ENCODE measurements at regions not wholly inside any gene's neighbourhood (a gene's known extent, or its start where the extent isn't known, plus 50 kb on each side); places are given as distances from the start of the nearest gene placed in this dataset.

DNA sequence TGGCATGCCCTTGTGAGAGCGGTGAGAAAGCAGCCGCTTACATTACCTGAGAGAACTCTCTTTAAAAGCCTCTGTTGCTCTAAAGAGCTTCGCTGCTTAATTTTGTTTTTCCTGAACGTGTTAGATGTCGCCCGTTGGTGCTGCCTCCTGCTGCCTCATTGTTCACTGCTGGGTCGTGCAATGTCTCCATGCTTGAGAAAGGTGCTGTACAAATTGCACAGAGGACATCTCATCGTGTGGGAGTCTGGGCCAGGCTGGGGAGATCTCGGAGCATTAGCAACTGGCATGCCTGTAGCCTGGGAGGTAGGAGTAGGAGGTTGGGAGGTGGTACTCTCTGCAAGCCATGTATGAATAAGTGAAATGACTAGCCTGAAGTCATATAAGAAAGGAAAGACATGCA lies 686.0 kb downstream of the NOVA1 start (continued):
- TF ChIP-seq REST (IDR thresholded peaks at IDR 0.05; ENCODE audit: borderline replicate concordance), result no peak
- TF ChIP-seq REST (CRISPR knock-in tag; IDR thresholded peaks at IDR 0.05; ENCODE audit: low read depth), result no peak
- TF ChIP-seq RB1 (IDR thresholded peaks at IDR 0.05; ENCODE audit: low read depth), result no peak

All from K562 (cell line).